ENCODE measurements at regions not wholly inside any gene's neighbourhood (a gene's known extent, or its start where the extent isn't known, plus 50 kb on each side); places are given as distances from the start of the nearest gene placed in this dataset.

DNA sequence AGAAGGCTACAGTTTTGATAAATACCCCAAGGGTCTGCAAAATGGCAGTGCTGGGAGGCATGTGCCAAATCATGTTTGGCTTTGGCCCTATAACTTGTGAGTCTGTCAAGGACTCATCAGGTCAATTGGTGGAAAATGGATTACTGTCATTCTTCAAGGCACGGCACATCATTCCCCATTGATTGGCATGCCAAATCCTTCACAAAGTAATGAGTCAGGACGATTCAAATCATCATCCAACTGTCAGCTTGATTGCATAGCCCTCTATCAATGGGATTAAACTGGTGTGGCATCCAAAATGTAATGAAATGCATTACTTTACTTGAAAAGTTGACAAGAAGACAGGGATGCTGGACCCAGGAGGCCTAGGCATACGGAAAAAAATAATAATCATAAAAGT, 441.6 kb upstream of the PIK3C3 start:
- no TSS peak for BruUV-seq (replicated peaks)
- SMC1A ChIA-PET (ENCODE audit: uncharacterized antibody, unreplicated experiment), result no interaction called here
- Histone ChIP-seq H3K9ac (ENCODE audit: control insufficient read depth, insufficient read depth, low read length) (no peak overlapping the region), H3K79me2 (ENCODE audit: control insufficient read depth, insufficient read depth, low read length) (no peaks in the 10 kb centered on the region), H3K27me3 (replicated peaks in 1 of 2; ENCODE audit: control insufficient read depth in 2 of 2, insufficient read depth in 2 of 2, low read length in 1 of 2) (no peaks in the 10 kb centered on the region; a peak in 1 of 4 replicates), H3K9me3 (replicated peaks; ENCODE audit: control insufficient read depth, insufficient read depth, low read length) (no peaks in the 10 kb centered on the region), H3K4me1 (ENCODE audit: control insufficient read depth, insufficient read depth, low read length) (no peaks in the 10 kb centered on the region), H2AFZ (ENCODE audit: control insufficient read depth, low read depth, low read length) (no peak overlapping the region), H3K36me3 (ENCODE audit: control insufficient read depth in 2 of 2, insufficient read depth in 2 of 2, low read length in 1 of 2) (no peaks in the 10 kb centered on the region), H3K27ac (ENCODE audit: control insufficient read depth, insufficient read depth) (no peak overlapping the region), H3K4me3 (no peak overlapping the region), H3K4me2 (ENCODE audit: control insufficient read depth, insufficient read depth) (no peak overlapping the region), H4K20me1 (ENCODE audit: control insufficient read depth, insufficient read depth) (no peaks in the 10 kb centered on the region)
- RAD21 ChIA-PET (ENCODE audit: unreplicated experiment), result no interaction called here
- no peak for ATAC-seq
- intact Hi-C loops (cut with micrococcal nuclease; ENCODE audit: unreplicated experiment), result no loop called here
- CTCF ChIA-PET, result no interaction called here
- in situ Hi-C loops (cut with MboI), result no loop called here
- POLR2A ChIA-PET, result no interaction called here
- no peak for DNase-seq (ENCODE audit: low read depth, low spot score)
- WGBS (ENCODE audit: insufficient coverage, insufficient replicate concordance, low lambda C conversion rate, missing lambda C conversion rate), result 38% methylated on average over 3 of the region's 3 CpGs
- no peak for TF ChIP-seq TCF7 (IDR thresholded peaks at IDR 0.05; ENCODE audit: borderline replicate concordance)
- no peak for TF ChIP-seq BCLAF1 (IDR thresholded peaks at IDR 0.05)
- no peak for FAIRE-seq

DNA sequence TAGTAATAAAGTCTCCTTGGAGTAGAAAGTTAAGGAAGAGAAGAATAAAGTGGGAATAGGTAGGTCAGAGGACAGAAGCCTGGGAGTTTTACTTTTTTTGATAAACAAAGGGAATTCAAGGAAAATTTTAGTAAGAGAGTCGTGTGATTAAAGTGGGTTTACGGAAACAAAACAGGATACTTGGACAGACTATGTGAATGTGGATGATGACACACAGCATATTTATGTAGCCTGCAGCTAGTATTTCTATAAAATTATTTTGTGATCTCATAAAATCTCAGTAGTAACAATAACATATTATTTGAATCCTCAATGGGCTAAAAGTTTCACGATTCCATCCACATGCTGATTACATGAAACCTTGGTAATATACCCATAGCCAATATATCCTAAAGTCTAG, 450.7 kb upstream of the PIK3C3 start:
- intact Hi-C loops (cut with micrococcal nuclease; ENCODE audit: unreplicated experiment) (no loop called here), in situ Hi-C loops (cut with MboI) (no loop called here)
- Histone ChIP-seq H3K36me3 (ENCODE audit: control insufficient read depth in 2 of 2, insufficient read depth in 2 of 2, low read length in 1 of 2) (no peaks in the 10 kb centered on the region), H3K4me3 (no peak overlapping the region), H3K4me1 (ENCODE audit: control insufficient read depth, insufficient read depth, low read length) (no peaks in the 10 kb centered on the region), H3K27ac (ENCODE audit: control insufficient read depth, insufficient read depth) (no peak overlapping the region), H3K9ac (ENCODE audit: control insufficient read depth, insufficient read depth, low read length) (no peak overlapping the region), H3K9me3 (replicated peaks; ENCODE audit: control insufficient read depth, insufficient read depth, low read length) (no peaks in the 10 kb centered on the region), H4K20me1 (ENCODE audit: control insufficient read depth, insufficient read depth) (no peaks in the 10 kb centered on the region), H2AFZ (ENCODE audit: control insufficient read depth, low read depth, low read length) (no peak overlapping the region), H3K4me2 (ENCODE audit: control insufficient read depth, insufficient read depth) (no peak overlapping the region), H3K79me2 (ENCODE audit: control insufficient read depth, insufficient read depth, low read length) (no peaks in the 10 kb centered on the region), H3K27me3 (replicated peaks in 1 of 2; ENCODE audit: control insufficient read depth in 2 of 2, insufficient read depth in 2 of 2, low read length in 1 of 2) (no peaks in the 10 kb centered on the region; a peak in 1 of 4 replicates)
- no peak for FAIRE-seq
- 21% methylated on average over 3 of the region's 3 CpGs for WGBS (ENCODE audit: insufficient coverage, insufficient replicate concordance, low lambda C conversion rate, missing lambda C conversion rate)
- no TSS peak for BruUV-seq (replicated peaks)
- DNase-seq (ENCODE audit: low read depth, low spot score), result no peak
- SMC1A ChIA-PET (ENCODE audit: uncharacterized antibody, unreplicated experiment), result no interaction called here
- RAD21 ChIA-PET (ENCODE audit: unreplicated experiment), result no interaction called here
- POLR2A ChIA-PET, result no interaction called here
- CTCF ChIA-PET, result no interaction called here
- no peak for ATAC-seq
- TF ChIP-seq NR2F1 (conservative IDR thresholded peaks at IDR 0.05) (no peak), SUZ12 (IDR thresholded peaks at IDR 0.05; ENCODE audit: unreplicated experiment) (no peak), BCLAF1 (IDR thresholded peaks at IDR 0.05) (no peak), CUX1 (IDR thresholded peaks at IDR 0.05; ENCODE audit: insufficient replicate concordance, low read depth, low read length) (no peak), POLR2AphosphoS5 (IDR thresholded peaks at IDR 0.05; ENCODE audit: low read length) (no peak), DPF2 (IDR thresholded peaks at IDR 0.05) (no peak)

Measured in GM12878 (cell line).